Trophoblast cell (in vitro differentiated cells and primary cell): ENCODE measurements at regions not wholly inside any gene's neighbourhood (a gene's known extent, or its start where the extent isn't known, plus 50 kb on each side); places are given as distances from the start of the nearest gene placed in this dataset.

Experiments used
- DNase-seq, 2 donors: peaks; one replicate each; pipeline ENCODE4 v3.0.0-alpha.2; 2016
- H2AFZ ChIP-seq: 2 replicates; pipeline ENCODE4 v1.6.1; 2013; ENCODE audit warnings: low read length, moderate library complexity, mild to moderate bottlenecking; ENCODE audit not compliant: insufficient read depth, poor library complexity
- H2AK5ac ChIP-seq: 2 replicates; pipeline ENCODE4 v1.6.1; 2013; ENCODE audit warnings: mild to moderate bottlenecking, low read length
- H2BK120ac ChIP-seq: 2 replicates; pipeline ENCODE4 v1.6.1; 2013; ENCODE audit warnings: low read length, mild to moderate bottlenecking, moderate library complexity; ENCODE audit not compliant: insufficient read depth, poor library complexity
- H2BK12ac ChIP-seq: 2 replicates; pipeline ENCODE4 v1.6.1; 2013; ENCODE audit warnings: mild to moderate bottlenecking, low read length, moderate library complexity
- H2BK5ac ChIP-seq: 2 replicates; pipeline ENCODE4 v1.6.1; 2013; ENCODE audit warnings: low read length, low read depth, moderate library complexity, mild to moderate bottlenecking; ENCODE audit not compliant: poor library complexity
- H3K14ac ChIP-seq: 2 replicates; pipeline ENCODE4 v1.6.1; 2013; ENCODE audit warnings: mild to moderate bottlenecking, low read length
- H3K18ac ChIP-seq: 2 replicates; pipeline ENCODE4 v1.6.1; 2013; ENCODE audit warnings: mild to moderate bottlenecking, low read length
- H3K23ac ChIP-seq: 2 replicates; pipeline ENCODE4 v1.6.1; 2013; ENCODE audit warnings: low read length
- H3K27ac ChIP-seq: 2 replicates; pipeline ENCODE4 v1.5.1; 2013; ENCODE audit warnings: low read depth, mild to moderate bottlenecking, inconsistent platforms, low read length, moderate library complexity
- H3K27me3 ChIP-seq: 2 replicates; pipeline ENCODE4 v1.6.1; 2013; ENCODE audit warnings: inconsistent platforms, mild to moderate bottlenecking, low read length, moderate library complexity; ENCODE audit not compliant: insufficient read depth
- H3K36me3 ChIP-seq, 2 experiments: 1 replicate in 1 of 2; 2 replicates in 1 of 2; pipeline ENCODE4 v1.6.1; 2013; ENCODE audit warnings: low read length in 2 of 2, mild to moderate bottlenecking in 2 of 2, moderate library complexity in 1 of 2; ENCODE audit not compliant: insufficient read depth in 2 of 2, control insufficient read depth in 1 of 2
- H3K4ac ChIP-seq: 2 replicates; pipeline ENCODE4 v1.6.1; 2013; ENCODE audit warnings: low read depth, mild to moderate bottlenecking, low read length, moderate library complexity
- H3K4me1 ChIP-seq, 2 experiments: 1 replicate in 1 of 2; 2 replicates in 1 of 2; pipeline ENCODE4 v1.6.1; 2013; ENCODE audit warnings: low read length in 2 of 2, mild to moderate bottlenecking in 2 of 2, moderate library complexity in 1 of 2; ENCODE audit not compliant: insufficient read depth in 2 of 2, control insufficient read depth in 1 of 2
- H3K4me2 ChIP-seq: 2 replicates; pipeline ENCODE4 v1.6.1; 2013; ENCODE audit warnings: inconsistent platforms, mild to moderate bottlenecking, low read length, moderate library complexity
- H3K4me3 ChIP-seq: 2 replicates; pipeline ENCODE4 v1.5.1; 2013; ENCODE audit warnings: mild to moderate bottlenecking, low read depth, low read length, inconsistent platforms
- H3K79me1 ChIP-seq: one replicate; pipeline ENCODE4 v1.6.1; 2013; ENCODE audit warnings: low read length
- H3K79me2 ChIP-seq: 2 replicates; pipeline ENCODE4 v1.6.1; 2013; ENCODE audit warnings: low read length, mild to moderate bottlenecking; ENCODE audit not compliant: control insufficient read depth, insufficient read depth, poor library complexity
- H3K9ac ChIP-seq: 2 replicates; pipeline ENCODE4 v1.6.1; 2013; ENCODE audit warnings: mild to moderate bottlenecking, low read length
- H3K9me3 ChIP-seq: 2 replicates; pipeline ENCODE4 v1.6.1; 2013; ENCODE audit warnings: low read depth, mild to moderate bottlenecking, control low read depth, inconsistent platforms, low read length; ENCODE audit not compliant: insufficient read depth
- H4K12ac ChIP-seq: 2 replicates; pipeline ENCODE4 v1.6.1; 2013; ENCODE audit warnings: low read depth, mild to moderate bottlenecking, low read length, moderate library complexity
- H4K8ac ChIP-seq: 2 replicates; pipeline ENCODE4 v1.6.1; 2013; ENCODE audit warnings: low read depth, mild to moderate bottlenecking, low read length, moderate library complexity
- H4K91ac ChIP-seq: one replicate; pipeline ENCODE4 v1.6.1; 2013; ENCODE audit warnings: low read depth, mild to moderate bottlenecking, low read length, moderate library complexity
- WGBS: extraction: QIAGEN DNeasy Blood & Tissue Kit; methylation state at CpG from one replicate; pipeline ENCODE4 v1.1.7; 2013; ENCODE audit warnings: missing lambda C conversion rate; ENCODE audit not compliant: insufficient read length, insufficient coverage; ENCODE audit errors: extremely low coverage; 5-methylcytosine and 5-hydroxymethylcytosine counted together

- Histone ChIP-seq H3K9me3 (no peaks in the 10 kb centered on the region), H3K79me2 (no peaks in the 10 kb centered on the region), H3K27ac (no peak overlapping the region), H2BK12ac (no peak overlapping the region), H2BK120ac (no peak overlapping the region), H3K79me1 (peaks cover 3% of the 10 kb centered on the region), H3K9ac (no peak overlapping the region), H3K27me3 (no peaks in the 10 kb centered on the region), H3K4me1 (no peaks in the 10 kb centered on the region), H4K12ac (no peak overlapping the region), H3K36me3 (no peaks in the 10 kb centered on the region), H4K91ac (no peak overlapping the region), H4K8ac (no peak overlapping the region), H3K18ac (no peak overlapping the region), H2AFZ (no peak overlapping the region), H3K4me2 (no peak overlapping the region), H3K4me3 (no peak overlapping the region), H3K4ac (no peak overlapping the region), H2BK5ac (no peak overlapping the region), H2AK5ac (no peak overlapping the region), H3K23ac (no peak overlapping the region), H3K14ac (no peak overlapping the region)
- DNase-seq = no peak
- WGBS = no CpG with 5 or more reads among the region's 5 CpGs
Measured at GRCh38 chr5:155140646-155141045, 127.1 kb downstream of the KIF4B start.

- no peak overlapping the region for H3K4ac ChIP-seq
- no peak overlapping the region for H3K9ac ChIP-seq
- H2AFZ ChIP-seq = no peak overlapping the region
- H3K18ac ChIP-seq = no peak overlapping the region
- H3K27ac ChIP-seq = no peak overlapping the region
- no peak overlapping the region for H3K4me2 ChIP-seq
- no peak overlapping the region for H3K14ac ChIP-seq
- H3K9me3 ChIP-seq = no peaks in the 10 kb centered on the region
- no peak overlapping the region for H4K12ac ChIP-seq
- no peak overlapping the region for H2BK5ac ChIP-seq
- no peak overlapping the region for H4K8ac ChIP-seq
- no peak overlapping the region for H2BK120ac ChIP-seq
- DNase-seq = no peak
- no peaks in the 10 kb centered on the region for H3K36me3 ChIP-seq
- no peak overlapping the region for H2AK5ac ChIP-seq
- peaks cover 0 to 2% of the 10 kb centered on the region in 2 experiments for H3K4me1 ChIP-seq
- H3K23ac ChIP-seq = no peak overlapping the region
- no peaks in the 10 kb centered on the region for H3K27me3 ChIP-seq
- H4K91ac ChIP-seq = no peak overlapping the region
- no peak overlapping the region for H3K4me3 ChIP-seq
- H3K79me2 ChIP-seq = no peaks in the 10 kb centered on the region
- H3K79me1 ChIP-seq = no peaks in the 10 kb centered on the region
- no peak overlapping the region for H2BK12ac ChIP-seq
Measured at GRCh38 chr5:155144956-155145355, 131.4 kb downstream of the KIF4B start.

- H3K36me3 ChIP-seq = no peaks in the 10 kb centered on the region
- WGBS = no CpG with 5 or more reads among the region's 2 CpGs
- H3K79me1 ChIP-seq = no peaks in the 10 kb centered on the region
- H3K9me3 ChIP-seq = no peaks in the 10 kb centered on the region
- H3K79me2 ChIP-seq = no peaks in the 10 kb centered on the region
- H3K27me3 ChIP-seq = no peaks in the 10 kb centered on the region
- no peak overlapping the region for H3K4me2 ChIP-seq
- H4K8ac ChIP-seq = no peak overlapping the region
- H3K27ac ChIP-seq = no peak overlapping the region
- H3K23ac ChIP-seq = no peak overlapping the region
- peaks cover 2 to 4% of the 10 kb centered on the region in 2 experiments for H3K4me1 ChIP-seq
- H3K9ac ChIP-seq = no peak overlapping the region
- H2BK12ac ChIP-seq = no peak overlapping the region
- H2BK5ac ChIP-seq = no peak overlapping the region
- H2BK120ac ChIP-seq = no peak overlapping the region
- no peak overlapping the region for H4K12ac ChIP-seq
- H2AK5ac ChIP-seq = no peak overlapping the region
- peak in 1 of 2 donors; percentile 33 for DNase-seq
- no peak overlapping the region for H3K18ac ChIP-seq
- H3K14ac ChIP-seq = no peak overlapping the region
- no peak overlapping the region for H4K91ac ChIP-seq
- H3K4me3 ChIP-seq = no peak overlapping the region
- no peak overlapping the region for H2AFZ ChIP-seq
- no peak overlapping the region for H3K4ac ChIP-seq
Measured at GRCh38 chr5:155147222-155147621, 133.7 kb downstream of the KIF4B start.

GRCh38 chr5:155148694-155149093, 135.1 kb downstream of the KIF4B start:
- Histone ChIP-seq H3K79me1 (no peaks in the 10 kb centered on the region), H3K4me2 (no peak overlapping the region), H2BK5ac (no peak overlapping the region), H3K27me3 (no peaks in the 10 kb centered on the region), H3K9ac (no peak overlapping the region), H3K79me2 (no peaks in the 10 kb centered on the region), H2AK5ac (no peak overlapping the region), H4K8ac (no peak overlapping the region), H3K9me3 (no peaks in the 10 kb centered on the region), H3K14ac (no peak overlapping the region), H4K91ac (no peak overlapping the region), H3K4ac (no peak overlapping the region), H3K23ac (no peak overlapping the region), H4K12ac (no peak overlapping the region), H3K36me3 (no peaks in the 10 kb centered on the region), H3K4me1 (peaks cover 2 to 4% of the 10 kb centered on the region in 2 experiments), H3K18ac (no peak overlapping the region), H2BK120ac (peak overlapping the region; percentile 51), H2BK12ac (no peak overlapping the region), H3K4me3 (no peak overlapping the region), H3K27ac (no peak overlapping the region), H2AFZ (no peak overlapping the region)
- no CpG with 5 or more reads among the region's 1 CpG for WGBS
- DNase-seq = no peak
